Thoracic aorta (tissue), 2 donors: ENCODE measurements at regions not wholly inside any gene's neighbourhood (a gene's known extent, or its start where the extent isn't known, plus 50 kb on each side); places are given as distances from the start of the nearest gene placed in this dataset.

Source experiments
- ATAC-seq: fragments of 150-250 bp; one replicate; pipeline ENCODE4 v1.8.0; 2017; ENCODE audit warnings: low read depth; ENCODE audit not compliant: insufficient number of reproducible peaks, low FRiP score
- DNase-seq: peaks from one replicate; pipeline ENCODE4 v3.0.0-alpha.2; 2020; ENCODE audit warnings: low spot score
- H3K27ac ChIP-seq, 2 donors: fragments of 200-600 bp; sonication (generic); 1 replicate in 1 of 2; 2 replicates in 1 of 2; pipeline ENCODE4 v1.5.1; 2016; ENCODE audit warnings: mild to moderate bottlenecking in 2 of 2, moderate library complexity in 2 of 2
- H3K27me3 ChIP-seq: fragments of 200-600 bp; sonication (generic); replicated peaks from 2 replicates; pipeline ENCODE4 v1.6.0; 2016; ENCODE audit warnings: mild to moderate bottlenecking; ENCODE audit not compliant: insufficient read depth
- H3K36me3 ChIP-seq: fragments of 200-600 bp; sonication (generic); one replicate; pipeline ENCODE4 v1.5.1; 2016
- H3K4me1 ChIP-seq, 2 donors: fragments of 200-600 bp; sonication (generic); 1 replicate in 1 of 2; 2 replicates in 1 of 2; pipeline versions ENCODE4 v1.5.1 to v1.6.0; 2016; ENCODE audit warnings: low read depth in 2 of 2, mild to moderate bottlenecking in 1 of 2; ENCODE audit not compliant: control insufficient read depth in 1 of 2
- H3K4me3 ChIP-seq: fragments of 200-600 bp; sonication (generic); 2 replicates; pipeline ENCODE4 v1.5.1; 2016; ENCODE audit warnings: mild to moderate bottlenecking
- H3K9me3 ChIP-seq: fragments of 200-600 bp; sonication (generic); 2 replicates; pipeline ENCODE4 v1.5.1; 2016
- CTCF ChIP-seq: fragments of 200-600 bp; sonication (generic); IDR thresholded peaks from one replicate; pipeline ENCODE4 v1.5.1; 2019; ENCODE audit warnings: antibody characterized with exemption

- no peak for ATAC-seq
- DNase-seq: no peak
- H3K27ac ChIP-seq: no peak overlapping the region
- no peaks in the 10 kb centered on the region for H3K27me3 ChIP-seq
- peaks cover 3 to 19% of the 10 kb centered on the region in 2 donors for H3K4me1 ChIP-seq
- no peaks in the 10 kb centered on the region for H3K36me3 ChIP-seq
- H3K4me3 ChIP-seq: no peak overlapping the region
- no peaks in the 10 kb centered on the region for H3K9me3 ChIP-seq
- no peak for TF ChIP-seq CTCF
Observed at GRCh38 chr2:239500574-239501550, 100.0 kb upstream of the HDAC4 start.

GRCh38 chr2:239499726-239500573, 99.1 kb upstream of the HDAC4 start:
- H3K9me3 ChIP-seq: no peaks in the 10 kb centered on the region
- no peaks in the 10 kb centered on the region for H3K27me3 ChIP-seq
- no peak overlapping the region for H3K4me3 ChIP-seq
- no peak for DNase-seq
- ATAC-seq: no peak
- no peak for TF ChIP-seq CTCF
- no peaks in the 10 kb centered on the region for H3K36me3 ChIP-seq
- no peak overlapping the region for H3K27ac ChIP-seq
- H3K4me1 ChIP-seq: peaks cover 3 to 19% of the 10 kb centered on the region in 2 donors

GRCh38 chr2:239498981-239499634, 98.3 kb upstream of the HDAC4 start:
- no peak for TF ChIP-seq CTCF
- Histone ChIP-seq H3K9me3 (no peaks in the 10 kb centered on the region), H3K27me3 (no peaks in the 10 kb centered on the region), H3K4me1 (peaks cover 3 to 19% of the 10 kb centered on the region in 2 donors), H3K27ac (no peak overlapping the region), H3K4me3 (no peak overlapping the region), H3K36me3 (no peaks in the 10 kb centered on the region)
- ATAC-seq (no peak), DNase-seq (no peak)

- peaks cover 3 to 19% of the 10 kb centered on the region in 2 donors for H3K4me1 ChIP-seq
- ATAC-seq (no peak), DNase-seq (no peak)
- H3K36me3 ChIP-seq: no peaks in the 10 kb centered on the region
- no peaks in the 10 kb centered on the region for H3K27me3 ChIP-seq
- no peaks in the 10 kb centered on the region for H3K9me3 ChIP-seq
- H3K27ac ChIP-seq: no peak overlapping the region
- TF ChIP-seq CTCF: no peak
- no peak overlapping the region for H3K4me3 ChIP-seq
Observed at GRCh38 chr2:239498576-239498975, 97.8 kb upstream of the HDAC4 start.
